ENCODE measurements at regions not wholly inside any gene's neighbourhood (a gene's known extent, or its start where the extent isn't known, plus 50 kb on each side); places are given as distances from the start of the nearest gene placed in this dataset.
A peak's percentile ranks its signal among the peaks of the same experiment; 100 is the strongest.

DNA sequence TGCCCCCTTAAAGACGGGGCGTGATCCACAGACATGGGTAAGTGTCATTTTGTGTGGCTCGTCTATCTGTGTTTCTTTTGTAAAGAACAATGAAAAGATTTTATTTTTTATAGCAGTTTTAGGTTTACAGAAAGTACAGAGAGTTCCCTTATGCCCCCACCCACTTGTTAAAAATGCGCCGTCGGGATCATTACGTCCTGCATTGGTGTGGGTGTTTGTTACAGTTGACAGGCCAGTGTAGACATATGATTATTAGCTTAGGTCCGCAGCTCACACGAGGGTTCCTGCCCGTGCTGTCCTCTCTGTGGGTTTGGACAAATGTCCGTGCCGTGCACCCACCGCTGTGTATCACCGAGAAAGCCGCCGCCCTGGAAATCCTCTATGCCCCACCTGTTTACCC is 50.5 kb downstream of the RGS12 start:
- DNase-seq (ENCODE audit: low spot score): no peak

DNA sequence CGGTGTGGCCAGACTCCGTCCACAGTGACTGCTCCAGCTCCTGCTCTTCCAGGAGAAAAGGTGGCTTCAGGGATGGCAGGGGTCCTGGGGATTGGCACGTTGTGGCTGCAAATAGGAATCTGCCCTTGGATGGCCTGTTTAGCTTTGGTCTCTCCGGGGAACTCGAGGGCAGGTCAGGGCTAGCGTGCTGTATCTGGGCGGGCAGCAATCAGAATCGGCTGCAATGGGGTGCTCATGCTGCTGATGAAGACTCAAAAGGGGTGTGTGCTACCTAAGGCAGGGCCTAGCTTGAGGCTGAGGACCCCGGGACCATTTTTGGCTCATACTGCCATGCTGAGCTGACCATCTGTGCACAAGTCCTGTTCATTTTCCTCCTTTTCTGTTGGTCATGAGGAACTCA is 51.3 kb downstream of the RGS12 start:
- DNase-seq (ENCODE audit: low spot score): no peak

DNA sequence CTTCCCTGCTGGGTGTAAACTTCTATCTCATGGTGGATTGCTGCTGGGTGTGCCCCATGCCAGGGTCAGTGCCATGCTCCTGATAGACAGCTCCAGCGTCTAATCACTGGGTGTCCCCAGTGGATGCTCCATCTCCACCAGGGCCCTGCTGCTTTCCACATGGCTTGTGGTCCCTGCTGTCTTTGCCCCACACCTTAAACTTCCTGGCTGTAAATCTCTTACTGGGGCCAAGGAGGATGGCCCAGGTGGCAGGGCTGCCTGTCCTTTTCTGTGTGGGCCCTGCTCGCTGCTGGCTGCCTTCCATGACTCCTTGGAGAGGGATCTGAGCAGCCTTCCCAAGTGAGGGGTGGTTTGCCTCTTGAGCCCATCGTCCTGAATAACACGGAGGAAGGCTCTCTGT is 51.8 kb downstream of the RGS12 start:
- no peak for DNase-seq (ENCODE audit: low spot score)

DNA sequence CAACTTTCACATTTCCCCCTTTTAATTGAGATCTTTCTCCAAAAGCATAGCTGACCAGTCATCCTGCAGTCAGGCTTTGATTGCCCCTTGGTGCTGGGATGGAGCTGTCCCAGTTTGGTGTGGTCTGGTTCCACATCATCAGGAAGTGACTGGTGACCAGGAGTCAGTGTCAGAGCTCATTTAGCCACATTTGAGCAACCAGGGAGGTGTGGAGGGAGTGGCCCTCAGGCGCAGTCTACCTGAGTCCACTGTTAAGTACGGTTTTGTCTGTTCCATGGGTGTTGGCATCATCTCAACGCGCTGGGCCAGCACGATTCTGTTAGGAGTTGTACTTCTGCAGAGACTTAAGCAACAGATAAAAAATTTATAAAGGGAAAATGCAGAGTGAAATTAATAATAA is 52.6 kb downstream of the RGS12 start:
- no peak for DNase-seq (ENCODE audit: low spot score)

DNA sequence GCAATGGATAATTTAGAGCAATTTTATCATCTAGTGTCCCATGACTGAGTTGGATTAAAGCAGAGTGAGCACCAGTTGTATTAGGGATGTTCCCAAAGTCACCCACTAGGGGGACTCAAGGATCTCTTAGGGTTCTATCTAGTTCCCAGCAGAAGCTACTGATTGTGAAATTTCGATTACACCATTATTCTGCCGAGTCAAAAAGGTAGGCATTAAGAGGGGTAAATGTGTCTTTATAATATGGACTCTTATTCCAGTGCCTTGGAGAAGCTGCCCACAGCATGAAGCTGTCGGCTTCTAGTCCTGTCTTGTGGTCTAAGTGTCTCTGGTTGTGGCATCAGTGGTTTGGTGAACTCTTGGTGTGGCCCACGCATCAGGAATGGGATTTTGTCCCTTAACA is 53.3 kb downstream of the RGS12 start:
- peak; percentile 73 for DNase-seq (ENCODE audit: low spot score)

DNA sequence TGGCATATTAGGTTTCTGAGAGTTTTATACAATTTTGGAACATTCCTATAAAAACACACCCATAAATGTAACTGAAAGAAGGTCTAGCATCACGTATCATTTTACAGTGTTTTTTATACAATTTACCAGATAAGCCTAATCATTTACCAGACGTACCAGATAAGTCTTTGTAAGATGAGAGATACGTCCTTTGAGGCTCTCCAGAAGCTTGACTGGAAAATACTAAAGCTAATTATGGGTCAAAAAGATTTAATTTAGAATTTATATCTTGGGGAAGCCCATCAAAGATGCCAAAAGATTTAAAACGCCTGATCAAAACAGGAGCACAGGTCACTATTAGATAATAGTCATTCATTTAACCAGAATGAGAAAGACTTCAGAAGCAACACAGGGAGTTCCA is 55.0 kb downstream of the RGS12 start:
- DNase-seq (ENCODE audit: low spot score): no peak

DNA sequence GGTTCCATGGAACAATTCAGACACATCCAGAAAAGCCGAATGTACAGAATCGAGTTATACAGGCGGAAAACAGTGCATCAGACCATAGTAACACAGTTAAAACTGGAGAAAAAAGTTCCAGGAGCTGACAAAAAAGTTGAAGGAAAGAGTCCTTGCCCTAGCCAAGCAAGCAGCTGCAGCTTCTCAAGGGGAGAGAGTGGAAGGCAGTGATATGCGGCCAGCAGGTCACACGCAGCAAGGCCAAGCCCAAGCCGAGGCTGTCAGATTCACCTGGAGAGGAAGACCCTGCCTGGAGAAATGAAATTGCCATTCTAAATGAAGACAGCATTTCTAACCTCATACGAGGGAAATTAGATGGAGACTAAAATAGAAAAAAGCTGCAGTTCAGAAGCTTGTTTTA is 55.8 kb downstream of the RGS12 start:
- DNase-seq (ENCODE audit: low spot score): no peak

DNA sequence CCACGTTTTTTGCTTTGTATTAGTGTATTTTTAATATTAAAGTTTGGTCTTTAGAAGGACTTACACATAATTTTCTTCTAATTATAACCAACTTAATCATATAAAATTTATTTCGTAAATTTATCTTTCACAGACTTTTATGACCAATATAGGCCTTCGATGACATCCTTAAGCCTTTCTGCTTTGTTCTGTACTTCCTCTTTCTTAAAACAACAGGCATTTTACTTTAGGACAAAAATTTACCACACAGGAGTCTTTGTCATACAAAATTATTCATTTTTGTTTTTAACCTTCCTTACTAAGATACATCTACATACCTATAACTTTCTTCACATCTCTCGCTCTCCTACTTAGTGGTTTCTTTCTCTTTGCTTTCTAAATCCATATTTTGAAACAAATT is 56.3 kb downstream of the RGS12 start:
- DNase-seq (ENCODE audit: low spot score): no peak

DNA sequence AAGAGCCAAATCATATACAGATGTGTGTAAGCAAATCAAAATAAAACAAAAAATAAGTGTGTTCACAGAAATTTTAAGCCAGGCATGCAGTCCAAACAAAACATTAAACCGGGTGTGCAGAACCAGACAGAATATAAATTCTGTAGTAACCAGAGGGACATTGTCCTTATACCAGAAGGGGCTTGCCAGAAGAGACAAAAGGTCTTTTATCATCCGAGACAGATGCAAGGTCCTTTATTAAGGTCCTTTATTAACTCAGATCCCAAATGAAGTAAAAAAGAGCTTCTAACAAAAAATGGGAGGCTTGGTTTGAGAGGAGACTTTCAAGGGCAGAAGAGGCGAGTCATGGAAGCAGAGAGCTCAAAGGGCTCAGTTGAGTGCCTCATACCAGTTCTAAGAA is 59.2 kb downstream of the RGS12 start:
- no peak for DNase-seq (ENCODE audit: low spot score)

DNA sequence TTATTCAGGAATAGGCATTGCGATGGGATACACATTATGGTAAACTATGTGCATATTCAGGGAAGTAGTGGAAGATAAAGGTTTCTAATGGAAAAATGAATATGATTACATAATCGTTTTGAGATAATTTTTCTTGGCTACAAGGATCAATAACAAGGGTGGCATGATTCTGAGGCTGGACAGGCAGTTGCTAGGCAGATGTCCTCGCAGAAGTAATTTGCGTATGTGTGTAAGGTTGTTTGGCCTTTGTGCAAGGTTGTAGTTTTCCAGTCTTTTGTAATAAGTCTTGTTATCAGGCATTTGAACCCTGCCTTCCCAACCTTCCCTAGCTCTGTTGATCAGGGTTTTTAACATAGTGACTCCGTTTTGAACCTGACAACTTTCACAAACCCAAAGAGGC is 59.7 kb downstream of the RGS12 start:
- no peak for DNase-seq (ENCODE audit: low spot score)

DNA sequence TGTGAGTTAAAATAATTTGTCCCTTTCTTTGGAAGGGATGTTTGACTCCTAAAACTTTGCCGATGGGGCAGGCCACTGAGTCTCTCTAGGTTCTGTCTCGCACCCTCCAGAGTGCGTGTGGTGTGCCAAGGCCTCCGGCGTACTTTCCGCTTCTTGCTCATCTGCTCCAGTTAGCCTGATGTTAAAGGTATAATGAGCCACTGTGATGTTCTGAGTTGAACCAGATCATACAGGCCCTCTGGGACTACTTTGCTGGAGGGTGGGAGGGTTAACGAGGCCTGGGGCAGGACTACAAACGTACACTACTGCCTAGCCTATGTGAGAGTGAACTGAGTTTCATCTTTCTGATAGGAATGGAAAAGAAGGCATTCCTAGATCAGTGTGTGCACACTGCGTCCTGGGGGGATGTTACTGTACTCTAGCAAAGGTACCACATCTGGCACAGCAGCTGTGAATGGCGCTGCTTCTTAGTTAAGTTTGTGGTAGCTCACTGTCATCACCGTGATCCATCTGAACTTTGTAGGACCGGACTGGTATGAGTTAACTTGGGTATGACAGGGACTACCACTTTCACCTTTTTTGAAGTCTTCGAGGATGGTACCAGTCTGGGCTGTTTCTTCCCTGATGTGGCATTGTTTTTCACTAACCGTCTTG is 60.2 kb downstream of the RGS12 start:
- DNase-seq (ENCODE audit: low spot score): peak; percentile 6

DNA sequence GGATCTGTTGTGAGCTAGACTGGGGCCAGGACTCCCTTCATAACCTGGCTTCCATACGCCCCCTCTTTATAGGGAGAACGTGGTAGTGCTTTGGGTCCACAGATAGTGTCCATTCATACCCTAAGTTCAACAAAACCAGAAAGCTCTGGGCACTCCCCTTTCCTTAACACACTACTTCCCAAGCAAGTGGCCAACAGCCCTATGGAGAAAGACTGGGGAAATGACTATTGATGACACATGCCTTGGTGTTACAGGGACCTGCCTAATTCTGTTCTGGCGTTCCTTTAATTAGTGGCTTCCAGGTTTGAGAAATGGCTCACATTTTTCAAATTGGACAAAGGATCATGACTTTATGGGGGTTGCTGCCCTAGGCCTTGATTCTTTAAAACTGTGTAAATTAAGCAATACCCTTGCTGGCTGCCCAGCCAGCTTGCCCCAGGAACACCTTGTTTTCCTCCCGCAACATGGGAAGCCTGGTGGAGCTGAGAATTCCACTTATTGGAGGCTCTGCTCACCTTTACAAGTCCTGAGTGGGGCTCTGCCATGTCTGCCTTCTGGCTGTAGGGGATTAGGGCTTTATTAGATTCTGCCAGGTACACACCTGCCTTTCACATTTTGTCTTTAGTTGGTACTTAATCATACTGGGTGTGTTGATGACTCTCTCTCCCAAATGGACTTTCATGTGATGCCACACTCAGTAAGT is 61.1 kb downstream of the RGS12 start:
- DNase-seq (ENCODE audit: low spot score): peak; percentile 7

DNA sequence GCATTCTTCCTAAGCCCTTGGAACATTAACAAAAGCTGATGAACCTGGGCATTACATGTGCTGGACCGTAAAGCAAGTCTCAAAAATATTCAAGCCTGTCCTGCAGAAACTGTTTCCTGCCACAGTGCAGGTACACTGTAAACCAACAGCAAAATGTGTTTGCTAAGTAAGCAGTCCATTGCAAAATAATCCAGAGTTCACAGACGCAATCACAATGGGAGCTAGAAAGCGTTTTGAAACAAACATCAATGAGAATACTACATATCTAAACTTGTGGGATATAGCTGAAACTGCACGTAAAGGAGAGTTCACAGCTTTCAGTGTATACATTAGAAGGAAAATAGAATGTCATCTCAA is 61.6 kb downstream of the RGS12 start:
- no peak for DNase-seq (ENCODE audit: low spot score)

DNA sequence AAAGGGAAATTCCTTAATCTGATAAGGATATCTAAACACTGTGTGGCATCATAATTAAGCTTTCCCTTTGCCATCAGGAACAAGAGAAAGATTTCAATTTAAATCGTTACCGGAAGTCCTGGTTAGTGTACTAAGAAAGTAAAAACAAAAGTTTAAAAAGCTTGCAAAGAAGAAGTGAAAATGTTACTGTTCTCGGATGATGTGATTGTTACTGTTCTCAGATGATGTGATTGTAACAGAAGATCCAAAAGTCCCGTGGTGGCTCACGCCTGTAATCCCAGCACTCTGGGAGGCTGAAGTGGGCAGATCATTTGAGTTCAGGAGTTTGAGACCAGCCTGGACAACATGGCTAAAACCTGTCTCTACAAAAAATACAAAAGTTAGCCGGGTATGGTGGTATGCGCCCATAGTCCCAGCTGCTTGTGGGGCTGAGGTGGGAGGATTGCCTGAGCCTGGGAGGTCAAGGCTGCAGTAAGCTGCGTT is 62.5 kb downstream of the RGS12 start:
- DNase-seq (ENCODE audit: low spot score): no peak

DNA sequence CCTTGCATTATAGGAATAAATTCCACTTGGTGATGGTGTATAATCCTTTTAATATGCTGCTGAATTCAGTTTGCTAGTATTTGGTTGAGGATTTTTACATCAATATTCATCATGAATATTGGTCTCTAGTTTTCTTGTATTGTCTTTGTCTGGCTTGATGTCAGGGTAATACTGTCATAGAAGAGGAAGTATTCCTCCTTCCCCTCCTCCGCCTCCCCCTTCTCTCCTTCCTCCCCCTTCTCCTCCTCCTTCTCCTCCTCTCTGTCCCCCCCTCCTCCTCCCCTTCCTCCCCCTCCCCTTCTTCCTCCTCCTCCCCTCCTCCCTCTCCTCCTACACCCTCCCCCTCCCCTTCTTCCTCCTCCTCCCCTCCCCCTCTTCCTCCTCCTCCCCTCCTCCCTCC is 65.8 kb downstream of the RGS12 start:
- peak; percentile 8 for DNase-seq (ENCODE audit: low spot score)

DNA sequence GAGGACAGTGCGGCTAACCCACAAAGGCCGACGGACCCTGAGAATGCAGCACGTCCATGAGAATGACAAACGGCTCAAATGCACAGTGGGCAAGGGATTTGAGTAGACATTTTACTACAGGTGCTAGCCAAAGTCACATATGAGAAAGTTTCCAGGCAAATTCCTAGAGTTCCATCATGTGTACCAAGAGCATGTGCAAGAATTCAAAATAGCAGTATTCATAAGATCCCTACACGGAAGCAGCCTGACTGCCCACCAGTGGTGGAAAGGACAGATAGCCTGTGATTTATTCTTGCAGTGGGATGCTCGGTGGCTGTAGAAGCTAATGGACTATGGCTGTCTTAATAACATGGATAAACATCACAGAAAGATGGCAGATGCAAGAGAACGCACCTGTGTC is 68.0 kb downstream of the RGS12 start:
- DNase-seq (ENCODE audit: low spot score): no peak

DNA sequence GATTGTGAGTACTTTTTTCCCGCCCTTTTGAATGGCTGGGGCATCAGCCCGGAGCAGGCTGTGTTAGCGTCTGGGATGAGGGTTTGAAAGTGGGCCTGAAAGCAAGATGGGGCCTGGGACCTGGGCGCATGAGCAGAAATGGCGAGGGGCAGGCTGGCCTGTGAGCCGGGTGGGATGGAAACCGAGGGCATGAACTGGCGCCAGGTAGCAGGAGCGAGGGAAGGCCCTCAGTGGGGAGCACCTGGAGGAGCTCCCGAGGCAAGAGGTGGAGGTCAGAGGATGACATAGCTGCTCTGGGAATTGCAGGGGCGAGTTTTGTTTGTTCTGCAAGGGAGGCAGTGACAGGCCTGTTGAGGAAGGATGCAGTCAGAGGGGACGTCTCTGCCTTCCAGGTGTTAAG is 68.6 kb downstream of the RGS12 start:
- DNase-seq (ENCODE audit: low spot score): no peak

DNA sequence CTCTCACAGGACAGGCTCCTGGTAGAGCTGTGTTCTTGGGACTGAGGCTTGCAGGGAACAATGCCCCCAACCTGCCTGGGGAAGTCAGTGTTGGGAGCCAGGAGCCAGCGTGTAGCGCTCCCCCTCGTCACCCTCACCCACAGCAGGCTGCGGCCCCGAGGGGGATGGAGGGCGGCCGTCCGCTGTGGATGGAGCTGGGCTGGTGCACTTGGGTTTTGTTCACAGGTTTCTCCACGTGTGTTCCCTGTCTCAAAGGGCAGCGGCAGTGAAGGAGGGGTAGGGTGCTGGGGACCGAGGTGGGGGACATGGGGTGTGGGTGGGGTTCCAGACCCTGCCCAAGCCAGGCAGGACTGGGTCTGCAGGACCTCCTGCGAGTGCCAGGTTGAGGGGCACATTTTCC is 69.1 kb downstream of the RGS12 start:
- DNase-seq (ENCODE audit: low spot score): no peak

DNA sequence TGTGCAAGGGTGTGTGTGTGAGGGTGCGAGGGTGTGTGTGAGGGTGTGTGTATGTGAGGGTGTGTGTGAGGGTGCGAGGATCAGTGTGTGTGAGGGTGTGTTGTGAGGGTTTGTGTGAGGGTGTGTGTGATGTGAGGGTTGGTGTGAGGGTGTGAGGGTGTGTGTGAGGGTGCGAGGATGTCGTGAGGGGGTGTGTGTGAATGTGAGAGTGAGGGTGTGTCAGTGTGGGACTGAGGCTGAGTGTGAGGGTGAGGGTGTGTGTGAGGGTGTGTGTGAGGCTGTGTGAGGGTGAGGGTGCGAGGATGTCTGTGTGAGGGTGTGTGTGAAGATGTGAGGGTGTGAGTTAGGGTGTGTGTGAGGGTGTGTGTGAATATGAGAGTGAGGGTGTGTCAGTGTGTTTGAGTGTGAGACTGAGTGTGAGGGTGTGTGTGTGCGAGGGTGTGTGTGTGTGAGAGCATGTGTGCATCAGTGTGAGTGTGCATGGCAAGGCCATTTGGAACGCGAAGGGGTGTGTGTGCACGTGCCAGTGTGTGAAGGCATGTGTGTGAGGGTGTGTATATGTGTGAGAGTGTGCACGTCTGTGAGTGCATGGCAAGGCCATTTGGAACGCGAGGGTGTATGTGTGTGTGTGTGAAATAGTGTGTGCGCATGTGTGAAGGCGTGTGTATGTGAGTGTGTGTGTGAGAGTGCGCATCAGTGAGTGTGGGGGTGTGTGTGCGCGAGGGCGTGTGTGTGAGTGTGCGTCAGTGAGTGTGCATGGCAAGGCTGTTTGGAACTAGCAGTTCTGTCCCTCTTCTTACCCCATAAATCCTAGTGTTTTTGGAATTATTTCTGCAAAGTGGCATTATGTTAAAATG is 69.8 kb downstream of the RGS12 start:
- DNase-seq (ENCODE audit: low spot score): no peak

DNA sequence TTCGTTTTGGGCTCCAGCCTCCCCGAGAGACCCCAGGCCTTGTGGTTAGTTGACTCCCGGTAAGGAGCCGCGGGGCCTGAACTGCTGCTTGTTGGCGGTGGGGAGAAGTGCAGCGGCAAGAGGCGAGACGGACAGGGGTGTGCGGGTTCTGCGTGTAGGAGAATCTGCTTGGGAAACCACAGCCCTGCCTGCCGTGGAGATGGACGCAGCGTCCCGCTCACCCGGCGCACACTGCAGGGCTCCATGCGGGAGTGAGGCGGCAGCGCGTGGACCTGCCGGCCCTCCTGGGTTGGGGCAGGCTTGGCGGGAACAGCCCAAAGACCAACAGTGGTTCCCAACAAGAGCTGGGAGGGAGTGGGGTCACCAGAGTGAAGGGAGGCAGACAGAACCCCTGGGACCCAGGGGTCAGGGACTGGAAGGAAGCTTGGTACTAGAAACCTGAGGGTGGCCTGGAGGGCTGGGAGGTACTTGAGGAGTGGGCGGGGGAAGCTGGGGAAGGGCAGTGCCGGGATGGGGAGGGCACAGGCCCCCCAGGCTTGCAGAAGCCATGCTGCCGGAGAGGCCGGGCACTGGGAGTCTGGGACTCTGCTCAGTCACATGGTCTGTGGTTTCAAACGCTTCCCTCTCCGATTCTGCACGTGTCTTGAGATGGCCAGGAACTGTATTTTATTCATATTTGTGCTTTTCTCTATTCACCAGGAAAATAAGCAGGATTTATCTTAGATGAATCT is 70.8 kb downstream of the RGS12 start:
- DNase-seq (ENCODE audit: low spot score): no peak

DNA sequence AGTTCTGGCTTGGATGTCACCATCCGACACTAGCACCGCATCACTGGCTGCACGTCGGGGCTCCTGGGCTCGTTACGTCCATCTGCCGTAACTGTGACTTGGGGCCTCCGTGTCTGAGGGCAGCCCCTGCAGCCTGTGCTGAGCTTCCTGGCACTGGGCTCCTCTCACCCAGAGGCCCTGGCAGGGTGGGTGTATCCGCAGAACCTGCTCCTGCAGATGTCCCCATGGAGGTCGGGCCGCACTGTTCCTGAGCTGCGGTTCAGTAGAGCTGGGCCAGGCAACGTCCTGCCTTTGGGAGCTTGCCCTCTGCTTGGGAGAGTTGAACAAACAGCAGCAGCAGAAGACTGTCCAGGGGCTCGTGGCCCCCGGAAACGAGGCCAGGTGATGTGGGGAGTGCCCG is 71.4 kb downstream of the RGS12 start:
- DNase-seq (ENCODE audit: low spot score): no peak

DNA sequence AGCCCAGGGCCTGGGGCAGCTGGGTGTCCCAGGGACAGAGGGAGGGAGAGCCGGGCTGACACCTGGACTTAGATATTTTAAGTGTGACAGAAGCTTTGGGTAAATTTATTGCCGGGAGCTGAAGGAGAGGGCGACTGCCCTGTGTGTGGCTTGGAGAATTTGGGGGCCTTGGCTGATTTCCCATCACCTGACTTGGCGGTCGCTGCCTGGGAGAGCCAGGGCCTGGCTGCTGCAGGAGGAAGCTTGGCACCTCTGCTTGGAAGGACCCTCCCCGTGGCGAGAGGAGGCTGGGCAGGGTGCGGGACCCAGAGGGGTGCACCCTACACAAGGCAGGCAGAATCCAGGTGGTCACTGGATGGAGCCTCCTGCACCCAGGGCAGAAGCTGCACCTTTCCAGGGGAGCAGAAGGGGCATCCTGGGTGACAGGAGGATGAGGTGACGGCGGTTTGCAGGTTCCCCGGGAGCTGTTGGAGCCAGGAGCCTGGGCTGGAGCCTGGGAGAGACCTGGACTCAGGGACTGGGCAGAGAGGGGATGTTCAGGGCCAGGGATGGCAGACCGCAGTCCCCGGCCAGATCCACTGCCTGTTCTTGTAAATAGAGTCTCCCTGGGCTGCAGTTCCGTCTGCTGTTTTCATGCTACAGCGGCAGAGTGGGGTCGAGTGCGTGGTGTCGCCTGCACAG is 72.0 kb downstream of the RGS12 start:
- no peak for DNase-seq (ENCODE audit: low spot score)

Data from mucosa of gallbladder (tissue), 1 donor.